Testis (tissue), 2 donors: ENCODE measurements at regions not wholly inside any gene's neighbourhood (a gene's known extent, or its start where the extent isn't known, plus 50 kb on each side); places are given as distances from the start of the nearest gene placed in this dataset.
"Not testable (repeated sequence)": the region's sequence is repeated elsewhere in the genome, so short reads cannot be mapped to it uniquely, and the experiment has no call there.

ENCODE experiments used
- DNase-seq: peaks from one replicate; pipeline ENCODE4 v3.0.0-alpha.2; 2019
- H3K27ac ChIP-seq, 2 donors: fragments of 200-600 bp; sonication (generic); one replicate each; pipeline ENCODE4 v1.5.1; 2019
- H3K27me3 ChIP-seq: fragments of 200-600 bp; sonication (generic); one replicate; pipeline ENCODE4 v1.5.1; 2019
- H3K36me3 ChIP-seq: fragments of 200-600 bp; sonication (generic); one replicate; pipeline ENCODE4 v1.5.1; 2017; ENCODE audit warnings: low read depth; ENCODE audit errors: missing control alignments
- H3K4me1 ChIP-seq: fragments of 200-600 bp; sonication (generic); one replicate; pipeline ENCODE4 v1.5.1; 2019
- H3K4me3 ChIP-seq, 2 donors: fragments of 200-600 bp; sonication (generic); one replicate each; pipeline ENCODE4 v1.5.1; 2017 to 2019
- H3K9me3 ChIP-seq: fragments of 200-600 bp; sonication (generic); one replicate; pipeline ENCODE4 v1.5.1; 2017
- POLR2A ChIP-seq: fragments of 450-650 bp; IDR thresholded peaks from one replicate; pipeline ENCODE4 v1.6.1; 2017; ENCODE audit warnings: antibody characterized with exemption, mild to moderate bottlenecking, moderate library complexity
- WGBS, 2 donors: methylation state at CpG; one replicate each; pipeline ENCODE4 v1.1.5; 2018; 5-methylcytosine and 5-hydroxymethylcytosine counted together
- intact Hi-C: fragments of 100-400 bp; cut with DNase I; formaldehyde crosslinking; loops from one replicate; pipeline ENCODE4 v1.15.1; 2023; ENCODE audit warnings: low total_unique reads
- TF ChIP-seq, protein P1 (sequence below), 3 experiments: fragments of 450-650 bp in 2 of 3; fragments of 200-600 bp in 1 of 3; sonication (generic) in 1 of 3; IDR thresholded peaks; one replicate each; pipeline ENCODE4 v1.5.1; 2016 to 2019; ENCODE audit warnings: antibody characterized with exemption in 3 of 3, mild to moderate bottlenecking in 2 of 3, moderate library complexity in 1 of 3

DNA sequence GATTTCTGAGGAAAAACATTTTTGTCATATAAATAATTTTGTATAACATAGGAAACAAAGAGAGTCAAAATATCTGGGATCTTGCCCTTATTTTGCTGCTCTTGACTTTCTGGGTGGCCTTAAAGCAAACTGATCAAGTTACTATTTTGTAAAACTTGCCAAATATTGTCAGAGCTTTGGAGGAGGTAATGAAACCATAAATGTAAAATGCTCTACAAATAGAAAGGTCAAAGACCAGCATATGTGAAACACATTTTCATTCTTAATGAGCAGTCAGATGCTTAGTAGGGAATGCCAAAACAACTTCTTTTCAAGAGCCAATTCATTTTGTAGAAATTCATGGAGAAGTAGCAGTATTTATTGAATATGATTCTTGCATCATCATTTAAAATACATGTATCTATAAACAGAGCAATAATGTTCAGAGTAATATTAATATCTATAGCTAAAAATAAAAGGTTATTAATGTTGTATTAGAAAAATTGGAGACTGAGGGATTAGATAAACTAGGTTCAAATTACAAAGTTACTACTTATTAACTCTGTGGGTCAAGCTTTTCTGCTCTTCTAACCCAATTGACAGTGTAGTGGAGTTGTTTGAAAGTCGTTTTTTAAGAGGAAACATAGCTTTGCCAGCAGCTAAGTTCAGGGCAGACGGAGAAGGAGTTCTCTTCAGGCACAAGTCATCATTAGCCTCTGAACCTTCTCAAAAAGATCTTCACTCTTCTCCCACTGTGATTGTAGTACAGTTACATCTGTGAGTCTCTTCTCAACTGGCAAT lies 2053.1 kb downstream of the EFNA5 start:
- WGBS, 2 donors: 49 to 52% methylated on average over 2 of the region's 2 CpGs
- no peaks in the 10 kb centered on the region for H3K4me1 ChIP-seq
- H3K27me3 ChIP-seq: no peaks in the 10 kb centered on the region
- intact Hi-C loops: no loop called here
- TF ChIP-seq, protein P1, sequence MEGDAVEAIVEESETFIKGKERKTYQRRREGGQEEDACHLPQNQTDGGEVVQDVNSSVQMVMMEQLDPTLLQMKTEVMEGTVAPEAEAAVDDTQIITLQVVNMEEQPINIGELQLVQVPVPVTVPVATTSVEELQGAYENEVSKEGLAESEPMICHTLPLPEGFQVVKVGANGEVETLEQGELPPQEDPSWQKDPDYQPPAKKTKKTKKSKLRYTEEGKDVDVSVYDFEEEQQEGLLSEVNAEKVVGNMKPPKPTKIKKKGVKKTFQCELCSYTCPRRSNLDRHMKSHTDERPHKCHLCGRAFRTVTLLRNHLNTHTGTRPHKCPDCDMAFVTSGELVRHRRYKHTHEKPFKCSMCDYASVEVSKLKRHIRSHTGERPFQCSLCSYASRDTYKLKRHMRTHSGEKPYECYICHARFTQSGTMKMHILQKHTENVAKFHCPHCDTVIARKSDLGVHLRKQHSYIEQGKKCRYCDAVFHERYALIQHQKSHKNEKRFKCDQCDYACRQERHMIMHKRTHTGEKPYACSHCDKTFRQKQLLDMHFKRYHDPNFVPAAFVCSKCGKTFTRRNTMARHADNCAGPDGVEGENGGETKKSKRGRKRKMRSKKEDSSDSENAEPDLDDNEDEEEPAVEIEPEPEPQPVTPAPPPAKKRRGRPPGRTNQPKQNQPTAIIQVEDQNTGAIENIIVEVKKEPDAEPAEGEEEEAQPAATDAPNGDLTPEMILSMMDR (IDR thresholded peaks at IDR 0.05): no peak
- TF ChIP-seq POLR2A: no peak
- no peak overlapping the region for H3K27ac ChIP-seq
- no peak for DNase-seq
- no peaks in the 10 kb centered on the region for H3K9me3 ChIP-seq
- H3K36me3 ChIP-seq: no peaks in the 10 kb centered on the region
- no peak overlapping the region for H3K4me3 ChIP-seq

DNA sequence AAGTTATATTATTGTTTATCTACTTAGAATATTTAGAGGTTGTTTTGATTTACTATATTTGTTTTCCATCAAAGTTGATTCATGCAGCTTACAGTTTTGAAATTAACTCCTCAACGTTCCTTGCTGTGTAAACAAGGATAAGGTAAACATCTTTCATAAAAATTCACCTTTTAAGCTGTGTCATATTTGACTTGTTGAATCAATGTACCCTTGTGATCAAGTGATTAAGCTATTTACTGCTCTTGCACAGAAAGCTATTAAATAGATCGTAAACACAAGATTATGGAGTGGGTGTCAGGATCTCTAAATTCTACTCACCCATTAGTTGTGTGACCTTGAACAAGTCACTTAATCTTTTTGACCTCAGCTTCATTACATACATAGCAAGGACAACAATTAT lies 2054.0 kb upstream of the NUDT12 start:
- TF ChIP-seq, protein P1 (IDR thresholded peaks at IDR 0.05): no peak
- no peak for TF ChIP-seq POLR2A
- Histone ChIP-seq H3K27me3 (no peaks in the 10 kb centered on the region), H3K27ac (no peak overlapping the region), H3K9me3 (no peaks in the 10 kb centered on the region), H3K4me3 (no peak overlapping the region), H3K36me3 (no peaks in the 10 kb centered on the region), H3K4me1 (no peaks in the 10 kb centered on the region)
- WGBS, 2 donors: 40 to 43% methylated on average over 2 of the region's 2 CpGs
- DNase-seq: no peak
- intact Hi-C loops: no loop called here

DNA sequence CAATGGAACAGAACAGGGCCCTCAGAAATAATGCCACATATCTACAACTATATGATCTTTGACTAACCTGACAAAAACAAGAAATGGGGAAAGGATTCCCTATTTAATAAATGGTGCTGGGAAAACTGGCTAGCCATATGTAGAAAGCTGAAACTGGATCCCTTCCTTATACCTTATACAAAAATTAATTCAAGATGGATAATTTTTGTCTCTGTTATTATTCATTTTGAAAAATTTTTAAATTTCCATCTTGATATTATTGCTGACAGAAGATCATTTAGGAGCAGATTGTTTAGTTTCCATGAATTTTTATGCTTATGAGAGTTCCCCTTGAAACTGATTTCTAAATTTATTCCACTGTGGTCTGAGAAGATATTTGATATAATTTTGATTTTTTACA lies 2039.8 kb upstream of the NUDT12 start:
- H3K4me3 ChIP-seq, H3K4me1 ChIP-seq, H3K9me3 ChIP-seq, H3K27me3 ChIP-seq, H3K36me3 ChIP-seq, H3K27ac ChIP-seq, DNase-seq, intact Hi-C loops: not testable (repeated sequence)

DNA sequence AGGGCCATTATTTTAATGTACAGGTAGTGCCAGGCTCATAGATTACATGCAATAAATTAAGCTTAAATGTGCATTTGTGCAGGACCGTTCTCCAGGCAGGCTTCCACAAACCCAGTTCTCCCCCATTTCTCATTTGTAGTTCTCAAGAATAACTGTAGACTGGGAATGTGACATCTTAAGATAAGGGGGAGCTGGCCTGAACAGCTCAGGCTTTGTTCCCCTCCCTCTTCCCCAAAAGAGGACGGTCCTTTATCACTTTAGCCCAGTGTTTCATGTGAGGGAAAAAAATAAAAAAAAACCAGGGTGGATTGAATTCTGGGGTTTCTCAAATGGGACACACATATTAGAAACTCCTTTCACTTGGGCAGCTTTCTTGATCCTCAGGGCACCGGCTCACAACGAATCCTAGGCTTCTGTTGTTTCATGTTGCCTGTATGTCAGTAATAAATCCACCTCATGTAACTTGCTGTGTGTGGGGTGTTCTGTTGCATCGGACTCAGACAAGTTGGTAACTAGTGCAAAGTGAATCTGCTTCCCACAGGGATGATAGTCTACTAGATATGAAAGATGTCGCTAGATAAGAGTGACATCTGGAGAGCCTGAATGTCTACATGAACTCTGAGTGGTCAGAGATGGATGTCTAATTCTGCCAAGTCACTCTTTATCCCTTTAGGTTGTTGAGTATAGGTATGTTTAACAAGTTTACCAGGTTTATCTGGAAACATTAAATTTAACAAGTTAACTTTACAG lies 2030.6 kb upstream of the NUDT12 start:
- Histone ChIP-seq H3K4me1 (no peaks in the 10 kb centered on the region), H3K27ac (no peak overlapping the region), H3K27me3 (no peaks in the 10 kb centered on the region), H3K36me3 (no peaks in the 10 kb centered on the region), H3K4me3 (no peak overlapping the region), H3K9me3 (no peaks in the 10 kb centered on the region)
- 55 to 60% methylated on average over 6 of the region's 6 CpGs for WGBS, 2 donors
- no peak for TF ChIP-seq POLR2A
- TF ChIP-seq, protein P1 (IDR thresholded peaks at IDR 0.05): no peak
- intact Hi-C loops: no loop called here
- DNase-seq: no peak

DNA sequence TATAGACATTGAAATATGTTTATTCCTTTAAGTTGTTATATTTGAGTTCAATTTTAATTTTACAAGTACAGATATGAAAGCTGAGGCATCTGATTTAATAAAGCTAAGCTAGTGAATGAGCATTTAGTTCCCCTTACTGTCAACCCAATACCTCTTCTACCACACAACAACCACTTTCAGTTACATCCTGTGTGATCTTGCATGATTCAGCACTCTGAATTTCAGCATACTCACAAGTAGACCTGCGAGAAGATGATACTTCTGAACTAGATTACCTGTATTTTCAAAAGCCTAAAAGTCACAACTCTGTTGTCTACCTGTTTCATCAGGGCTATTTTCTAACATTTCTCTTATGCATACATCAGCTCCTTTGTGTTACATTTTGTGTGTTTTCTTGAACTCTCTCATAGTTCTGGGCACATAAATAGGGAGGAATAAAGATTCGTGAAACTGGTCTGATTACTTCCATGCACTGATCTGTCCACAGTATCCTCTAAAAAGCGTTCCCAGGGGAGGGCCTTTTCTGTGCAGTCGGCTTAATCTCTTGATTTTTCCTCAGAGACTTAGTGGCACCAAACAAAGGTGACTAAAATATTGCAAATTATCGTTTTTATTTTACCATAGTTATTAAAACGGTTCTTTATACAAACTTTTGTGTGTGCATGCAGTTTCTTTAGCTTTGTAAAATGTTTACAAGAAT lies 2025.5 kb upstream of the NUDT12 start:
- WGBS, 2 donors: 67 to 74% methylated on average over 6 of the region's 6 CpGs
- intact Hi-C loops: no loop called here
- DNase-seq: no peak
- Histone ChIP-seq H3K27ac (no peak overlapping the region), H3K27me3 (no peaks in the 10 kb centered on the region), H3K4me3 (no peak overlapping the region), H3K4me1 (no peaks in the 10 kb centered on the region), H3K36me3 (no peaks in the 10 kb centered on the region), H3K9me3 (no peaks in the 10 kb centered on the region)
- TF ChIP-seq, protein P1 (IDR thresholded peaks at IDR 0.05): no peak
- TF ChIP-seq POLR2A: no peak
